WERI-Rb-1 (cell line): ENCODE measurements at regions not wholly inside any gene's neighbourhood (a gene's known extent, or its start where the extent isn't known, plus 50 kb on each side); places are given as distances from the start of the nearest gene placed in this dataset.

Experiments used
- DNase-seq: peaks from one replicate; pipeline ENCODE4 v3.0.0-alpha.2; 2020
- H3K27ac ChIP-seq: fragments of 250-450 bp; sonication (Bioruptor Pico); 2 replicates; pipeline ENCODE4 v1.5.1; 2020; ENCODE audit warnings: mild to moderate bottlenecking, moderate library complexity
- H3K27me3 ChIP-seq: fragments of 250-450 bp; sonication (Bioruptor Pico); 2 replicates; pipeline ENCODE4 v1.5.1; 2021; ENCODE audit warnings: mild to moderate bottlenecking, low read depth, moderate library complexity; ENCODE audit not compliant: insufficient read depth, severe bottlenecking
- H3K36me3 ChIP-seq: fragments of 250-450 bp; sonication (Bioruptor Pico); 2 replicates; pipeline ENCODE4 v1.5.1; 2020; ENCODE audit warnings: mild to moderate bottlenecking, moderate library complexity
- H3K4me3 ChIP-seq: 2 replicates; pipeline ENCODE4 v1.5.1; 2011; ENCODE audit warnings: low read depth, mild to moderate bottlenecking, control low read depth, low read length
- H3K9me3 ChIP-seq: fragments of 250-450 bp; sonication (Bioruptor Pico); 2 replicates; pipeline ENCODE4 v1.5.1; 2021; ENCODE audit warnings: mild to moderate bottlenecking, moderate library complexity; ENCODE audit not compliant: severe bottlenecking
- CTCF ChIP-seq: IDR thresholded peaks from 2 replicates; pipeline ENCODE4 v1.5.1; 2011; ENCODE audit warnings: low read depth, mild to moderate bottlenecking, control low read depth, inconsistent platforms, low read length

GRCh38 chrX:42077675-42078074 is 154.3 kb upstream of the CASK start:
- DNase-seq: no peak
- no peak overlapping the region for H3K27ac ChIP-seq
- H3K9me3 ChIP-seq: no peaks in the 10 kb centered on the region
- no peaks in the 10 kb centered on the region for H3K36me3 ChIP-seq
- no peak for TF ChIP-seq CTCF
- H3K27me3 ChIP-seq: no peaks in the 10 kb centered on the region
- H3K4me3 ChIP-seq: no peak overlapping the region

DNA sequence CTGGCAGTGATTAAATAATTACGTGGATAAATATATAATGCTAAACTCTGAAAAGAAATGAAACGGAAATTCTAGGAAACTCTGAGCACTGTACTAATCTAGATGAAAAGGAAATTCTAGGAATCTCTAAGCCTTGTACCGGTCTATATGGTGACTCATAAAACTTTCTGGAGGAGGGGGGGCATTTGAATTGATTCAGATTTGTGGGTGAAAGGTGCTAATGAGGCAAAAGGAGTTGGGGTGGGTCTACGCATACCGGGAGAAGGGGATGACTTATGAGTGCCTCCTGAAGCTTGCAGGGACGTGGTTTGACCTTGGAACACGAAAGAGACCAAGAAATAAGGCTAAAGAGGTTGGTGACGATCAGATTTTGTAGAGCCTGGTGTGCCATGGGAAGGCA is 151.7 kb upstream of the CASK start:
- no peak overlapping the region for H3K27ac ChIP-seq
- no peak for DNase-seq
- TF ChIP-seq CTCF: no peak
- H3K4me3 ChIP-seq: no peak overlapping the region
- H3K27me3 ChIP-seq: no peaks in the 10 kb centered on the region
- no peaks in the 10 kb centered on the region for H3K9me3 ChIP-seq
- no peaks in the 10 kb centered on the region for H3K36me3 ChIP-seq

DNA sequence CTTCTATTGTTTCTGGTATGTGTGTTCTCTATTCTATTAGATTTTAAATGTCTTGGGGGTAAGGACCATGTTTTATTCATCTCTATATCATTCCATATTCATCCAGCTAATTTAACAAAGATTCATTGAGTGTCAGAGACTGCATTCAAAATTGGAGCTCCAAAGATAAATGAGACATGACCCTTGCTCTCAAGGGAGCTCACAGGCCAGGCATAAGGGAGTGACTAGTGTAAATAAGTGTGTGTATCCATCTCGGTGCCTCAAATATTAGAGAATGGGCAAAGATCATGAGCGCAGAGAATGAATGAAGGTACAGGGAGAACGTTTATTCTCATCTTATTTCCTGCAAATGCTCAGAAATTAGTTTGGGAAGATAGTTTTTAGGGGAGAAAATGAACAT is 150.1 kb upstream of the CASK start:
- Histone ChIP-seq H3K9me3 (no peaks in the 10 kb centered on the region), H3K4me3 (no peak overlapping the region), H3K27me3 (no peaks in the 10 kb centered on the region), H3K27ac (no peak overlapping the region), H3K36me3 (no peaks in the 10 kb centered on the region)
- DNase-seq: no peak
- no peak for TF ChIP-seq CTCF

- Histone ChIP-seq H3K4me3 (no peak overlapping the region), H3K9me3 (no peaks in the 10 kb centered on the region), H3K27ac (no peak overlapping the region), H3K27me3 (no peaks in the 10 kb centered on the region), H3K36me3 (no peaks in the 10 kb centered on the region)
- TF ChIP-seq CTCF: no peak
- no peak for DNase-seq
Measured at GRCh38 chrX:42070866-42071265, 147.5 kb upstream of the CASK start.

DNA sequence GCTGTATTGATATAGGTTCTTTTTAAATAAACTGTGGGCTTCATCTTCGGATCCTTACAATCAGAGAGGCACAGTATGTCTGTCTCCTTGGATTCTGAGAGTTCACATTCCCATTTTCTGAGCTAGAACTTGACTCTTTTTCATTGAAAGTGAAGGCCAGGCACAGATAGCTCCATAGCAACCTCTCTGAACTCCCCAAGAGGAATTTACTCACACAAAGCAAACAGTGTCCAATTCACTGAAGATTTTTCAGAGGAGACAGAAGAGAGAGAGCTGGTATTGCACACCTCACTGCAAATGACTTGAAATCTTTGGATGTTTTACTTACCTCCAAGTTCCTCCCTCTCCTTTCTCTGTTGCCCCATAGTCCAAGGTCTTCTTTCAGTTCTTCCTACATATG is 130.9 kb upstream of the CASK start:
- Histone ChIP-seq H3K9me3 (no peaks in the 10 kb centered on the region), H3K27ac (no peak overlapping the region), H3K4me3 (no peak overlapping the region), H3K36me3 (no peaks in the 10 kb centered on the region), H3K27me3 (peaks cover 3% of the 10 kb centered on the region)
- DNase-seq: no peak
- no peak for TF ChIP-seq CTCF

- Histone ChIP-seq H3K4me3 (no peak overlapping the region), H3K36me3 (no peaks in the 10 kb centered on the region), H3K27me3 (peaks cover 3% of the 10 kb centered on the region), H3K27ac (no peak overlapping the region), H3K9me3 (no peaks in the 10 kb centered on the region)
- no peak for TF ChIP-seq CTCF
- no peak for DNase-seq
Measured at GRCh38 chrX:42050345-42050744, 127.0 kb upstream of the CASK start.
